ENCODE measurements at regions not wholly inside any gene's neighbourhood (a gene's known extent, or its start where the extent isn't known, plus 50 kb on each side); places are given as distances from the start of the nearest gene placed in this dataset.

GRCh38 chr6:144561455-144562043, 276.4 kb downstream of the UTRN start:
- 91% methylated on average over 2 of the region's 2 CpGs; no CpG with 5 or more reads in 1 of the 2 experiments for WGBS, 2 experiments (ENCODE audit: extremely low coverage in 1 of 2, insufficient coverage in 1 of 2, insufficient read length in 1 of 2, insufficient replicate concordance in 2 of 2, low coverage in 1 of 2, low lambda C conversion rate in 2 of 2, missing lambda C conversion rate in 1 of 2)
- ChIA-PET CTCF (ENCODE audit: partially characterized antibody) (no interaction called here), POLR2A (ENCODE audit: partially characterized antibody) (no interaction called here)
- DNase-seq (ENCODE audit: low read depth in 1 of 2, low spot score in 2 of 2) (no peak), FAIRE-seq (no peak)
- H2BK20ac ChIP-seq (ENCODE audit: low read length) = no peak overlapping the region
- H3K23me2 ChIP-seq (ENCODE audit: low read depth, low read length) = no peaks in the 10 kb centered on the region; the same call in 1 of the 2 replicates
- no peak overlapping the region for H2BK5ac ChIP-seq (ENCODE audit: low read depth, low read length)
- no peak overlapping the region for H2AFZ ChIP-seq (ENCODE audit: low read length)
- H4K91ac ChIP-seq (replicated peaks; ENCODE audit: insufficient read length, low read length) = no peak overlapping the region
- H3K23ac ChIP-seq (ENCODE audit: insufficient read length) = no peak overlapping the region
- no peaks in the 10 kb centered on the region for H3K4me1 ChIP-seq (replicated peaks in 1 of 4; ENCODE audit: control insufficient read depth in 3 of 4, insufficient read depth in 4 of 4, low read length in 3 of 4)
- TF ChIP-seq MAX (IDR thresholded peaks at IDR 0.05) (no peak), SIX5 (IDR thresholded peaks at IDR 0.05; ENCODE audit: low read depth, low read length) (no peak), EGR1 (IDR thresholded peaks at IDR 0.05; ENCODE audit: borderline replicate concordance, low read depth, low read length) (no peak), BRCA1 (IDR thresholded peaks at IDR 0.05; ENCODE audit: low read depth, low read length) (no peak), NRF1 (IDR thresholded peaks at IDR 0.05; ENCODE audit: low read depth, low read length) (no peak), KDM1A (IDR thresholded peaks at IDR 0.05; ENCODE audit: borderline replicate concordance, low read length) (no peak), ASH2L (IDR thresholded peaks at IDR 0.05; ENCODE audit: low read length) (no peak), RXRA (IDR thresholded peaks at IDR 0.05; ENCODE audit: insufficient read depth, low read depth, low read length) (no peak), RAD21 (IDR thresholded peaks at IDR 0.05 in 1 of 2, conservative IDR thresholded peaks at IDR 0.05 in 1 of 2; ENCODE audit: low read depth in 2 of 2, low read length in 2 of 2) (no peak), ATF3 (IDR thresholded peaks at IDR 0.05; ENCODE audit: insufficient read depth, low read depth, low read length) (no peak)
- no peak overlapping the region for H2AK5ac ChIP-seq (ENCODE audit: low read depth, low read length)
- H3K27ac ChIP-seq (ENCODE audit: low read depth, low read length) = no peak overlapping the region
- no peak overlapping the region for H4K5ac ChIP-seq (ENCODE audit: insufficient read length, low read depth, low read length)
- H3K4me3 ChIP-seq (ENCODE audit: extremely low read depth in 1 of 4, insufficient read depth in 2 of 4, low read depth in 3 of 4, low read length in 4 of 4) = no peak overlapping the region
- H2BK12ac ChIP-seq (ENCODE audit: low read depth, low read length) = no peak overlapping the region
- peaks cover 0 to 7% (median under 1%) of the 10 kb centered on the region in 4 experiments; a peak in 1 of 8 replicates for H3K36me3 ChIP-seq (ENCODE audit: control insufficient read depth in 2 of 4, insufficient read depth in 4 of 4, low read length in 3 of 4)
- H2BK120ac ChIP-seq (replicated peaks; ENCODE audit: low read depth, low read length) = no peak overlapping the region
- no peaks in the 10 kb centered on the region for H3K79me1 ChIP-seq (ENCODE audit: low read depth, low read length)
- no peak overlapping the region for H4K8ac ChIP-seq (ENCODE audit: extremely low read depth, insufficient read depth, low read length)
- H3K56ac ChIP-seq (replicated peaks; ENCODE audit: insufficient read length, low read depth, low read length) = no peak overlapping the region
- H2BK15ac ChIP-seq (ENCODE audit: low read length) = no peak overlapping the region
- H3K79me2 ChIP-seq (ENCODE audit: control insufficient read depth in 1 of 2, insufficient read depth in 2 of 2, low read length in 2 of 2) = no peaks in the 10 kb centered on the region
- no peak overlapping the region for H3K4me2 ChIP-seq (ENCODE audit: insufficient read depth in 1 of 2, low read depth in 2 of 2, low read length in 2 of 2)
- no peaks in the 10 kb centered on the region for H3K27me3 ChIP-seq (replicated peaks in 1 of 4; ENCODE audit: control insufficient read depth in 3 of 4, extremely low read depth in 1 of 4, insufficient read depth in 3 of 4, low read length in 3 of 4)
- no peak overlapping the region for H3K14ac ChIP-seq (ENCODE audit: insufficient read length)
- H4K20me1 ChIP-seq (replicated peaks in 1 of 2; ENCODE audit: control insufficient read depth in 1 of 2, insufficient read depth in 2 of 2, low read length in 2 of 2) = no peaks in the 10 kb centered on the region
- no peak overlapping the region for H3K18ac ChIP-seq (ENCODE audit: extremely low read depth, low read length)
- no peaks in the 10 kb centered on the region for H3K9me3 ChIP-seq (ENCODE audit: insufficient read depth in 2 of 2, low read depth in 1 of 2, low read length in 1 of 2)
- H3K4ac ChIP-seq (replicated peaks; ENCODE audit: insufficient read length, low read depth, low read length) = no peak overlapping the region
- no peak overlapping the region for H3K9ac ChIP-seq (replicated peaks in 1 of 4; ENCODE audit: extremely low read depth in 1 of 4, low read depth in 3 of 4, low read length in 3 of 4)

Data from H1 (cell line).